ENCODE measurements at regions not wholly inside any gene's neighbourhood (a gene's known extent, or its start where the extent isn't known, plus 50 kb on each side); places are given as distances from the start of the nearest gene placed in this dataset.

DNA sequence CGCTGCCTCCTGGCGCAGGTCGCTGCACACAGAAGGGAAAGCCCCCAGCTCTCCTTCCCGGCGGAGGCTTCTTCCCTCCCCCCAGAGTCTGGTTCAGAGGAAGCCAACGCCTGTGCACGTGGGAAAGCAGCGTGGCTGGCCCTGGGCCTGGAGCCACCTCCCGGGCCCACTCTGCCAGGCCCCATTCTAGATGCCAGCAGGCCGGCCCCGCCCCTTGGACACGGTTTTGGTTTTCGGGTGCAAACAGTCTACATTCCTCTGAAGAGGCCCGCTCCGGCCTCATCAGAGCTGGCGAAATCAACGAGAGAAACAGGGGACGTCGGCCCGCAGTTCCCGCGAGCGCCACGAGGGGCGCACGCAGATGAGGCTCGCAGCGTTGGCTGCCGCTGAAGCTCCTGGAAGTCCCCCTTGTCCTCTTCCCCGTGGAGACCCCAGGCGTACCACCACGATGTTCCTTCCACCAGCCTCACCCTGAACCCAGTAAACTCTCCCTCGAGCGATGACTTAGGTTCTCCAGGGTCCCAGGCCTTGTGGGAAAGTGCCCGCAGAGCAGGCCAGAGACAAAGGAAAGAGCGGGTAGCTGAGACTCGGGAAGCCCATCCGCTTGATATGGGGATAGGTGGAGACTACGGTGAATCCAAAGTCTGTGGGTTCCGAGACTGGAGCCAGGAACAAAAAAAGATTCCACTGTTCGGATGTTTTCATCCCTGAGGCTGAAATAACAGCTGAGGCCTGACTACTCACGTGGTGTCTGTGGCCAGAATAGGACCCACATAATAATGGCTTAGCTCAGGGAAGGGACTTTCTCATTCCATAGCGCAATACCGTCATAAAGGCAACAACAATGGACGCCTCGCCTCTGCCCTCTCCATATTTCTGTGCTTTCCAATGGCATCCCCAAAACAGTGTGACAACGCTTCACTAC is 64.2 kb downstream of the KLF4 start:
- TF ChIP-seq, protein P1, sequence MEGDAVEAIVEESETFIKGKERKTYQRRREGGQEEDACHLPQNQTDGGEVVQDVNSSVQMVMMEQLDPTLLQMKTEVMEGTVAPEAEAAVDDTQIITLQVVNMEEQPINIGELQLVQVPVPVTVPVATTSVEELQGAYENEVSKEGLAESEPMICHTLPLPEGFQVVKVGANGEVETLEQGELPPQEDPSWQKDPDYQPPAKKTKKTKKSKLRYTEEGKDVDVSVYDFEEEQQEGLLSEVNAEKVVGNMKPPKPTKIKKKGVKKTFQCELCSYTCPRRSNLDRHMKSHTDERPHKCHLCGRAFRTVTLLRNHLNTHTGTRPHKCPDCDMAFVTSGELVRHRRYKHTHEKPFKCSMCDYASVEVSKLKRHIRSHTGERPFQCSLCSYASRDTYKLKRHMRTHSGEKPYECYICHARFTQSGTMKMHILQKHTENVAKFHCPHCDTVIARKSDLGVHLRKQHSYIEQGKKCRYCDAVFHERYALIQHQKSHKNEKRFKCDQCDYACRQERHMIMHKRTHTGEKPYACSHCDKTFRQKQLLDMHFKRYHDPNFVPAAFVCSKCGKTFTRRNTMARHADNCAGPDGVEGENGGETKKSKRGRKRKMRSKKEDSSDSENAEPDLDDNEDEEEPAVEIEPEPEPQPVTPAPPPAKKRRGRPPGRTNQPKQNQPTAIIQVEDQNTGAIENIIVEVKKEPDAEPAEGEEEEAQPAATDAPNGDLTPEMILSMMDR (IDR thresholded peaks at IDR 0.05): peak; percentile 84 to 96 (median 90)
- no peak for TF ChIP-seq POLR2A (IDR thresholded peaks at IDR 0.05)
